ENCODE measurements at regions not wholly inside any gene's neighbourhood (a gene's known extent, or its start where the extent isn't known, plus 50 kb on each side); places are given as distances from the start of the nearest gene placed in this dataset.

DNA sequence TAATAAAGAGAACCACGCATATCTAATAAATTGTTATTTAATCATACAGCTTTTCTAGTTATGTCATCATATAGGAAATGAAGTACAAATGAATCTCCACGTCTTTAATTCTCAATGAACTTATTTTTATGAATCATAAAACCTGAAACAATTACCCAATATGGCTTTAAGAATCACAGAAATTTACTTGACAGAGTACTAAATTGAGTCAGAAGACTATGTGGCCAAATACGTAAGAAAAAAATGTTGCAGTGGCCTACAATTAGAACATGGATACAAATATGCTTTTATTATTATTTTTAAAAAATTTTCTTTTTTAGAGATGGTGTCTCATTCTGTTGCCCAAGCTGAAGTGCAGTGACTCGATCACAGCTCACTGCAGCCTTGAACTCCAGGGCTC lies 584.7 kb upstream of the SLC35B3 start:
- no peak overlapping the region for H3K9ac ChIP-seq (ENCODE audit: low read length)
- peak; percentile 16 for DNase-seq (ENCODE audit: low read depth)
- H3K4me3 ChIP-seq (ENCODE audit: low read length) = peak overlapping the region; percentile 0
- H3K9me3 ChIP-seq (ENCODE audit: control insufficient read depth, low read length) = no peaks in the 10 kb centered on the region
- H3K36me3 ChIP-seq (ENCODE audit: control insufficient read depth, insufficient read depth, low read length, severe bottlenecking) = no peaks in the 10 kb centered on the region
- no peaks in the 10 kb centered on the region for H3K27me3 ChIP-seq (replicated peaks; ENCODE audit: control insufficient read depth, insufficient read depth, low read length)
- H3K4me1 ChIP-seq (ENCODE audit: control insufficient read depth, insufficient read depth, low read length) = no peaks in the 10 kb centered on the region

DNA sequence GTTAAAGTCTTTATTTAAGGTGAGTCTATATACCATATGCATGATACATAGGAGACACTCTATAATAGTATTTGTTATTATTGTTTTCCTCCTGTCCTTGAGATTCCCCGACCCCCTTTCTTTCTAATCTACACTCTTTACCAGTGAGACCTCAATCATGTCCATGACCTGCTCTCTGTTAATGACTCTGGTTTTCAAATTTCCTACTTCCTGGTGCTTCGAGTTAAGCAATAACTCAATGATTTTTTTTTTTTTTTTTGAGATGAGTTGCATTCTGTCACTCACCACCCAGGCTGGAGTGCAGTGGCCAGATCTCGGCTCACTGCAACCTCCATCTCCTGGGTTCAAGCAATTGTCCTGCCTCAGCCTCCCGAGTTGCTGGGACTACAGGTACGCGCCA lies 574.6 kb upstream of the SLC35B3 start:
- no peak overlapping the region for H3K9ac ChIP-seq (ENCODE audit: low read length)

DNA sequence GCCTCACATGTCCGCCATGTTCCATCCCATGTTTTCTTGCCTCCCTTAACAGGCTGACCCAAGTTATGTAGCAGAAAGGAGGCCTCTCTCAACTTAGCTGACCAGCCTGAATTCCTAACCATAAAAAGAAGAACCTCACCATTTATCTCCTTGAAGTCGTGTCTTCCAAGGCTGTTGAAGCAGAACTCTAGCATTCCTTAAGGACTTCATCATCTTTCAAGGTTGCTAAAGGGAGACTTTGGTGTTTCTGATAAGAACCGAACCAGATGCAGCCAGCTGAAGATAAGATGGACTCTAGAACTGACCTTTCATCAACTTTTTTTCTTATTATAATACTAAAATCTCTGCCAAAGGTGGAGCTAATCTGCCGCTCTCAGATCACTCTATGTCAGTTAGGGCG lies 571.7 kb upstream of the SLC35B3 start:
- H3K27me3 ChIP-seq (replicated peaks; ENCODE audit: control insufficient read depth, insufficient read depth, low read length) = no peaks in the 10 kb centered on the region
- no peak overlapping the region for H3K9ac ChIP-seq (ENCODE audit: low read length)
- no peak overlapping the region for H3K4me3 ChIP-seq (ENCODE audit: low read length)
- no peaks in the 10 kb centered on the region for H3K4me1 ChIP-seq (ENCODE audit: control insufficient read depth, insufficient read depth, low read length)
- no peak for DNase-seq (ENCODE audit: low read depth)
- H3K9me3 ChIP-seq (ENCODE audit: control insufficient read depth, low read length) = no peaks in the 10 kb centered on the region
- H3K36me3 ChIP-seq (ENCODE audit: control insufficient read depth, insufficient read depth, low read length, severe bottlenecking) = no peaks in the 10 kb centered on the region

More for the DNA sequence above, 574.6 kb upstream of the SLC35B3 start:
- H3K36me3 ChIP-seq (ENCODE audit: control insufficient read depth, insufficient read depth, low read length, severe bottlenecking) = no peaks in the 10 kb centered on the region
- DNase-seq (ENCODE audit: low read depth) = no peak
- H3K9me3 ChIP-seq (ENCODE audit: control insufficient read depth, low read length) = no peaks in the 10 kb centered on the region
- no peak overlapping the region for H3K4me3 ChIP-seq (ENCODE audit: low read length)
- no peaks in the 10 kb centered on the region for H3K4me1 ChIP-seq (ENCODE audit: control insufficient read depth, insufficient read depth, low read length)
- H3K27me3 ChIP-seq (replicated peaks; ENCODE audit: control insufficient read depth, insufficient read depth, low read length) = no peaks in the 10 kb centered on the region

DNA sequence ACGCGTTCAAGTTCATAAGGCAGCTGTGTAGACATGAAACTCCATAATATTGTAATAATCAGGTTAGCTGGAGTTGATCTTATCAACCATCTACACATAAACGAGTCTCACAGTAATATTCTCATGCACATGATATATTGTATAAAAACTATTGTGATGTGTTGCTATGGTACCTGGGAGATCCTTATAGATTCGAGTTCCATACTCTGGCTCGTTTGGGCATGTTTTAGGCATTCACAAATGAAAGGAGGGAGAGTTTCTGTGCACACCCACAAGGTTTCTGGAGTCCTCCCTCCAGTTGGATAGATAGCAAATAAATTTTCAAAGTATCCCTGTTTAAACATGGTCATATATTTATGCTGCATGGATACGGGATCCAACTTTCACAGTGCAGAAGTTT lies 567.5 kb upstream of the SLC35B3 start:
- no peak overlapping the region for H3K4me3 ChIP-seq (ENCODE audit: low read length)
- no peaks in the 10 kb centered on the region for H3K27me3 ChIP-seq (replicated peaks; ENCODE audit: control insufficient read depth, insufficient read depth, low read length)
- DNase-seq (ENCODE audit: low read depth) = no peak
- H3K9ac ChIP-seq (ENCODE audit: low read length) = no peak overlapping the region
- no peaks in the 10 kb centered on the region for H3K4me1 ChIP-seq (ENCODE audit: control insufficient read depth, insufficient read depth, low read length)
- no peaks in the 10 kb centered on the region for H3K36me3 ChIP-seq (ENCODE audit: control insufficient read depth, insufficient read depth, low read length, severe bottlenecking)
- peaks cover 4% of the 10 kb centered on the region for H3K9me3 ChIP-seq (ENCODE audit: control insufficient read depth, low read length)

DNA sequence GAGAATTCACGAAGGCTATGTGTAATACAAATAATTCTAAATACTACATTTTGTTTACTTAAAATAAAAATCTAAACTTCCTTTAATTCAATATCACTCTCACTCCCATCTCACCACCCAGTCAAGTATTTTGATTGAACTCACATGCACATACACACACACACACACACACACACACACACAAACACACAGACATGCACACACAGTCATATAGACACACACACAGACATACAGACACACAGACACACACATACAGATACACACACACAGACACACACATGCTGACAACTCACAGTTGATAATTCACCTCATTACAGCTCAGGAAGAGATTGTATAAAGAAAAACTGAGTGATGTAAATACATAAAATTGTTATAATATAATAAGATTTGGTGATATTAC lies 559.8 kb upstream of the SLC35B3 start:
- no peak for DNase-seq (ENCODE audit: low read depth)
- Histone ChIP-seq H3K27me3 (replicated peaks; ENCODE audit: control insufficient read depth, insufficient read depth, low read length) (peaks cover 3% of the 10 kb centered on the region), H3K36me3 (ENCODE audit: control insufficient read depth, insufficient read depth, low read length, severe bottlenecking) (no peaks in the 10 kb centered on the region), H3K4me3 (ENCODE audit: low read length) (no peak overlapping the region), H3K9ac (ENCODE audit: low read length) (no peak overlapping the region), H3K9me3 (ENCODE audit: control insufficient read depth, low read length) (peaks cover under 1% of the 10 kb centered on the region), H3K4me1 (ENCODE audit: control insufficient read depth, insufficient read depth, low read length) (no peaks in the 10 kb centered on the region)

DNA sequence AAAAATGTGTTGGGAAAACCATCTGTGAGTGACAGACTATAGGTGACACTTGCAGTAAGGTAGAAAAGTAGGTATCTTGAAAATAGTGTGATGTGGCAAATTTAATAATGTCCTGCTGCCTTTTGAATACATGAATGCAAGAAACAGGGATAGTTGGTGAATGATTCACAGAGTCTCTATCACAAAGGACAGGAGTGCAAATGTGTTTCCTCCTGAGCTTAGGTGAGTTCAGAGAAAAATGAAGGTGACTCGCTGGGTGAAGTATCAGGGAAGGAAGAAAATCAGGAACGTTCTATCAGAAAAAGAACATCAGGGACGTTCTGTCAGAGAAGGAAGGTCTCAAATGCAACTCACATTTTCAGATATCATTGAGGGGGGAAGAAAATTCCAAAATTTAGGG lies 557.8 kb upstream of the SLC35B3 start:
- DNase-seq (ENCODE audit: low read depth) = no peak

DNA sequence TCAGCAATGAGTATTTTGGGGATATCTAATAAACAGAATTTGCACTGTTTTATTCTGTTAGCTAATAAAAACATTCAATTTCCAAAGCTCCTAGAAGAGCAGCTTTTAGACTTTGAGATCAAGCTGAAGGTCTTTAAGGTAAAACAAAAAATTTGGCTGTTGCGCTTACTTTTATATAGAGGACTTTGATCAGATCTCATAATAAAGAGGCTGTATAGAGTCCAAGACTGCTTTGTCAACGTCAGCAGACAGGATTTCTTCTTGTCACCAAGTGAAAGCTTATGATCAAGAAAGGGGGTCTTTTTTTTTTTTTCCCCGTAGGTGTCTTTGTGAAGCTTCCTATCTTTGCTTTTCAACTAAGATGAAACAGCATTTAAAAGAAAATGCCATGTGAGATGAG lies 556.5 kb upstream of the SLC35B3 start:
- Histone ChIP-seq H3K27me3 (replicated peaks; ENCODE audit: control insufficient read depth, insufficient read depth, low read length) (no peaks in the 10 kb centered on the region), H3K4me3 (ENCODE audit: low read length) (no peak overlapping the region), H3K9ac (ENCODE audit: low read length) (no peak overlapping the region), H3K4me1 (ENCODE audit: control insufficient read depth, insufficient read depth, low read length) (no peaks in the 10 kb centered on the region), H3K9me3 (ENCODE audit: control insufficient read depth, low read length) (no peaks in the 10 kb centered on the region), H3K36me3 (ENCODE audit: control insufficient read depth, insufficient read depth, low read length, severe bottlenecking) (no peaks in the 10 kb centered on the region)
- no peak for DNase-seq (ENCODE audit: low read depth)

More for the DNA sequence above, 557.8 kb upstream of the SLC35B3 start:
- Histone ChIP-seq H3K36me3 (ENCODE audit: control insufficient read depth, insufficient read depth, low read length, severe bottlenecking) (no peaks in the 10 kb centered on the region), H3K27me3 (replicated peaks; ENCODE audit: control insufficient read depth, insufficient read depth, low read length) (peaks cover 3% of the 10 kb centered on the region), H3K9ac (ENCODE audit: low read length) (no peak overlapping the region), H3K9me3 (ENCODE audit: control insufficient read depth, low read length) (no peaks in the 10 kb centered on the region), H3K4me1 (ENCODE audit: control insufficient read depth, insufficient read depth, low read length) (no peaks in the 10 kb centered on the region), H3K4me3 (ENCODE audit: low read length) (no peak overlapping the region)

DNA sequence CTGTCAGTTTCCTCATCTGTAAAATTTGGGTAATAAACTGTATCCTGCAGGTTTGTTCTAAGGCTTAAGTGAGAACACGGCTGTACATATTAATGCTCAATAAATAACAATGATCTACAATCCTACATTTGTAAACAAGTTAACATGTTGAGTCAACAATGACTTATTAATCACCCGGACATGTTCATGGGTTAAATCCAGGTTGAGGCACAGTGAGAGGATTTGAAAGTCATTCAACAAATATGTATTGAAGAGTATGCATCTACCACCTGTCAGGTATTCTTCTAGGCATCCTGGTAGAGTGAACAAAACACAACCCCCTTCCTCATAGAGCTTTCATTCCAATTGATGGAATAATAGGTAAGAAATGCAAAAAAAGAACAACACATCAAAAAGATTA lies 554.7 kb upstream of the SLC35B3 start:
- DNase-seq (ENCODE audit: low read depth) = no peak
- Histone ChIP-seq H3K4me3 (ENCODE audit: low read length) (no peak overlapping the region), H3K27me3 (replicated peaks; ENCODE audit: control insufficient read depth, insufficient read depth, low read length) (no peaks in the 10 kb centered on the region), H3K9ac (ENCODE audit: low read length) (no peak overlapping the region), H3K9me3 (ENCODE audit: control insufficient read depth, low read length) (no peaks in the 10 kb centered on the region), H3K36me3 (ENCODE audit: control insufficient read depth, insufficient read depth, low read length, severe bottlenecking) (no peaks in the 10 kb centered on the region), H3K4me1 (ENCODE audit: control insufficient read depth, insufficient read depth, low read length) (no peaks in the 10 kb centered on the region)

DNA sequence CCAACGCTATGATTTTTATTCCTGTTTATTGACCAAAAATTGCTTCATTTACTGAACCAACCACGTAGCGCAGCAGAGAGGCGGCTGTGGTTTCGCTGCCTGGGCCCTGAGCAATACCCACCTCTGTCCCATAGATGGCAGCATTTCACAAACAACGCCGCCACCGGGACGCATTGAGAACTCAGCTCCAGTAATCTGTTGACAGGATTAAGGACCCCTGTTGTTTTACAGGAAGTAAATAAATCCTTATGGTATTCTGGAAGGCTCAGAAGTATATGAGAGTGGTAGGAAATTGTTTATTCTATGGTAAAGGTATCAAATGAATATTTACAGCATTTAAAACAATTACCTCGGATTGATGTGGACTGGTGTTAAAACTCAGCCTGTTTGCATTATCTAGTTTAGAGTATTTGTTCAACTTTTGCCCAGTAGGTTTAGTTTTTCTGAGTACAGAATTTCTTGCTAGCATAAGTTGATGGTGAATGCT lies 547.9 kb upstream of the SLC35B3 start:
- no peaks in the 10 kb centered on the region for H3K27me3 ChIP-seq (replicated peaks; ENCODE audit: control insufficient read depth, insufficient read depth, low read length)
- no peaks in the 10 kb centered on the region for H3K9me3 ChIP-seq (ENCODE audit: control insufficient read depth, low read length)
- H3K9ac ChIP-seq (ENCODE audit: low read length) = no peak overlapping the region
- peaks cover 3% of the 10 kb centered on the region for H3K4me1 ChIP-seq (ENCODE audit: control insufficient read depth, insufficient read depth, low read length)
- H3K36me3 ChIP-seq (ENCODE audit: control insufficient read depth, insufficient read depth, low read length, severe bottlenecking) = no peaks in the 10 kb centered on the region
- peak; percentile 88 for DNase-seq (ENCODE audit: low read depth)
- peak overlapping the region; percentile 30 for H3K4me3 ChIP-seq (ENCODE audit: low read length)

DNA sequence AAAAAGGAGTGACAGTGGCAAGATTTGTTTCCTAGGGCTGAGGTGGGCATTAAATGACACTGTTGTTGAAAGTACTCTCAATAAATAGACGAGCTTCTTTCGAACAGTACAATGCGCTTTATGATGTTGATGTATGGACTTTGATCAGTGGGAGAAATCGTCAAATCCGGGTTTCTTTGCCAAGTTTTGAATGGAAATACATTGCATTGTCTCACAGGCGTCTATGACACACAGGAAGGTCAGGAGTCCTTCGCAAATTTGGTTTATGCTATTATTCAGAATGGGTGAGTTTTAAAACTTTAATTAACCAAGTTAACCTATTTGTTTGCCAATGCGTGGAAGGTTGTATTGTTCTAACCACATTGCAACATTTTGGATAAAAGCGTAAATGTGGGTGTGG lies 547.3 kb upstream of the SLC35B3 start:
- Histone ChIP-seq H3K27me3 (replicated peaks; ENCODE audit: control insufficient read depth, insufficient read depth, low read length) (no peaks in the 10 kb centered on the region), H3K4me1 (ENCODE audit: control insufficient read depth, insufficient read depth, low read length) (peaks cover 3% of the 10 kb centered on the region), H3K36me3 (ENCODE audit: control insufficient read depth, insufficient read depth, low read length, severe bottlenecking) (no peaks in the 10 kb centered on the region), H3K9me3 (ENCODE audit: control insufficient read depth, low read length) (no peaks in the 10 kb centered on the region), H3K9ac (ENCODE audit: low read length) (no peak overlapping the region), H3K4me3 (ENCODE audit: low read length) (peak overlapping the region; percentile 30)
- DNase-seq (ENCODE audit: low read depth) = no peak

DNA sequence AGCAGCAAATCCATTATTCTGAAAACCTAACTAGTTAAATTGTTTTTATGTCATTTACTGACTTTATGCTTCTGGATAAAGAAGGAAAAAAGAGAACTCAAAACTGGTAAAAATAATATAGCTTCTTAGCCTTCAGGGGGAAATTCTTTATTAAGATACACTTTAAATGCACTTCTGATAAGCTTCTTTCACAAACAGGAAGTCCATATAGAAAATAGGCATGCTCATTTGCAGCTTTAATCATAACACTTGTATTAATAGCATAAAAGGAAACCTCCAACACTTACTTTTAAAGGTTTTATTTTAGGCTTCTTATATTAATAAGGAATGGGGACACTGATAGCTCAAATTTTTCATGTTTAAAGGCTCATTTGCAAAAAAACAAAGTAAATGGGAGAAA lies 538.0 kb upstream of the SLC35B3 start:
- no peak for DNase-seq (ENCODE audit: low read depth)
- Histone ChIP-seq H3K4me3 (ENCODE audit: low read length) (no peak overlapping the region), H3K36me3 (ENCODE audit: control insufficient read depth, insufficient read depth, low read length, severe bottlenecking) (no peaks in the 10 kb centered on the region), H3K4me1 (ENCODE audit: control insufficient read depth, insufficient read depth, low read length) (no peaks in the 10 kb centered on the region), H3K9me3 (ENCODE audit: control insufficient read depth, low read length) (peaks cover 23% of the 10 kb centered on the region), H3K9ac (ENCODE audit: low read length) (no peak overlapping the region), H3K27me3 (replicated peaks; ENCODE audit: control insufficient read depth, insufficient read depth, low read length) (no peaks in the 10 kb centered on the region)

DNA sequence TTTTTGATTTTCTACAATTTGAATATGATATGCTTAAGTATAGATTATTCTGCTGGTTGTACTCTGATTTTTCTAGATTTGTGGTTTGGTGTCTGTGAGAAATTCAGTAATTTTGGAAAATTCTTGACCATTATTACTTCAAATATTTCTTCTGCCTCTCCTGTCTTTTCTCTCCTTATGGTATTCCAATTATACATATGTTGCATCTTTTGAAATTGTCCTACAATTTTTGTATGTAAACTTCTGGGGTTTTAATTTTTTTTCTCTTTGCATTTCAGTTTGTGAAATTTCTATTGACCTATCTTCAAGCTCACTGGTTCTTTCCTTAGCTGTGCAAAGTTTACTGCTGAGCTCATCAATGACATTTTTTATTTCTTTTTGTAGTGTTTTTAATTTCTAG lies 534.4 kb upstream of the SLC35B3 start:
- DNase-seq (ENCODE audit: low read depth) = no peak
- H3K4me1 ChIP-seq (ENCODE audit: control insufficient read depth, insufficient read depth, low read length) = no peaks in the 10 kb centered on the region

More for the DNA sequence above, 534.4 kb upstream of the SLC35B3 start:
- Histone ChIP-seq H3K27me3 (replicated peaks; ENCODE audit: control insufficient read depth, insufficient read depth, low read length) (no peaks in the 10 kb centered on the region), H3K9me3 (ENCODE audit: control insufficient read depth, low read length) (peaks cover 26% of the 10 kb centered on the region), H3K9ac (ENCODE audit: low read length) (no peak overlapping the region), H3K4me3 (ENCODE audit: low read length) (no peak overlapping the region), H3K36me3 (ENCODE audit: control insufficient read depth, insufficient read depth, low read length, severe bottlenecking) (no peaks in the 10 kb centered on the region)
